HEK293 (cell line): ENCODE measurements at regions not wholly inside any gene's neighbourhood (a gene's known extent, or its start where the extent isn't known, plus 50 kb on each side); places are given as distances from the start of the nearest gene placed in this dataset.

Source experiments
- CTCF ChIA-PET: fragments of 350-600 bp; formaldehyde crosslinking; extraction: SDS; loops from one replicate; lab custom pipeline; 2021; ENCODE audit warnings: antibody characterized with exemption; lab: Yijun Ruan, JAX
- POLR2A ChIA-PET: fragments of 300-600 bp; formaldehyde crosslinking; extraction: SDS; loops from one replicate; lab custom pipeline; 2020; ENCODE audit warnings: antibody characterized with exemption, inconsistent platforms; lab: Yijun Ruan, JAX
- H3K27ac ChIP-seq: fragments of 200-500 bp; sonication (Bioruptor generic); 2 replicates; pipeline ENCODE4 v1.5.1; 2014; ENCODE audit warnings: low read depth, low read length, control low read depth, inconsistent platforms; ENCODE audit errors: extremely low read depth
- H3K36me3 ChIP-seq, 2 experiments: fragments of 200-500 bp in 1 of 2; sonication (Bioruptor generic) in 1 of 2; 1 replicate in 1 of 2; 2 replicates in 1 of 2; pipeline ENCODE4 v1.5.1; 2014 to 2017; ENCODE audit warnings: inconsistent platforms in 2 of 2, low read length in 2 of 2; ENCODE audit not compliant: control insufficient read depth in 2 of 2, insufficient read depth in 1 of 2
- H3K4me1 ChIP-seq: fragments of 200-500 bp; sonication (Bioruptor generic); 2 replicates; pipeline ENCODE4 v1.5.1; 2014; ENCODE audit warnings: mild to moderate bottlenecking, low read length, inconsistent platforms; ENCODE audit not compliant: control insufficient read depth, insufficient read depth
- H3K4me3 ChIP-seq: 2 replicates; pipeline ENCODE4 v1.5.1; 2011; ENCODE audit warnings: low read depth, mild to moderate bottlenecking, control low read depth, low read length, moderate library complexity
- H3K9me3 ChIP-seq: fragments of 200-500 bp; sonication (Bioruptor generic); 2 replicates; pipeline ENCODE4 v1.5.1; 2014; ENCODE audit warnings: low read depth, low read length, inconsistent platforms; ENCODE audit not compliant: control insufficient read depth, insufficient read depth
- GLI4 ChIP-seq: fragments of 450-650 bp; formaldehyde crosslinking; IDR thresholded peaks from 2 replicates; pipeline ENCODE4 v1.5.1; 2016; ENCODE audit warnings: missing biosample characterization, missing genetic modification characterization
- IKZF3 ChIP-seq: fragments of 450-650 bp; IDR thresholded peaks from 2 replicates; pipeline ENCODE4 v1.5.0; 2018; ENCODE audit warnings: missing biosample characterization, mild to moderate bottlenecking, missing genetic modification characterization, moderate library complexity
- KLF10 ChIP-seq: fragments of 450-650 bp; IDR thresholded peaks from 2 replicates; pipeline ENCODE4 v1.5.1; 2018; ENCODE audit warnings: missing biosample characterization, mild to moderate bottlenecking, missing genetic modification characterization
- SALL2 ChIP-seq: fragments of 450-650 bp; formaldehyde crosslinking; IDR thresholded peaks from 2 replicates; pipeline ENCODE4 v1.5.0; 2017; ENCODE audit warnings: missing biosample characterization, mild to moderate bottlenecking, missing genetic modification characterization, borderline replicate concordance
- SETDB1 ChIP-seq: IDR thresholded peaks from one replicate; pipeline ENCODE4 v1.6.1; 2017; ENCODE audit warnings: mild to moderate bottlenecking, low read length, moderate library complexity, mixed read lengths; ENCODE audit not compliant: insufficient read length
- YY1 ChIP-seq: fragments of 450-650 bp; formaldehyde crosslinking; IDR thresholded peaks from 2 replicates; pipeline ENCODE4 v1.5.1; 2018; ENCODE audit warnings: missing biosample characterization, missing genetic modification characterization
- YY2 ChIP-seq: fragments of 450-650 bp; formaldehyde crosslinking; IDR thresholded peaks from 2 replicates; pipeline ENCODE4 v1.5.1; 2016; ENCODE audit warnings: missing biosample characterization, missing genetic modification characterization
- ZBTB17 ChIP-seq: fragments of 450-650 bp; formaldehyde crosslinking; IDR thresholded peaks from 2 replicates; pipeline ENCODE4 v1.5.1; 2016; ENCODE audit warnings: missing biosample characterization, missing genetic modification characterization
- ZFHX2 ChIP-seq: fragments of 450-650 bp; formaldehyde crosslinking; conservative IDR thresholded peaks from 2 replicates; pipeline ENCODE4 v1.5.1; 2016; ENCODE audit warnings: missing biosample characterization, missing genetic modification characterization
- ZFP69B ChIP-seq: fragments of 450-650 bp; formaldehyde crosslinking; IDR thresholded peaks from 2 replicates; pipeline ENCODE4 v1.5.1; 2016; ENCODE audit warnings: missing biosample characterization, missing genetic modification characterization
- ZNF10 ChIP-seq: fragments of 450-650 bp; formaldehyde crosslinking; IDR thresholded peaks from 2 replicates; pipeline ENCODE4 v1.5.1; 2017; ENCODE audit warnings: missing biosample characterization, missing genetic modification characterization
- ZNF138 ChIP-seq: fragments of 450-650 bp; formaldehyde crosslinking; IDR thresholded peaks from 2 replicates; pipeline ENCODE4 v1.5.1; 2016; ENCODE audit warnings: missing biosample characterization, missing genetic modification characterization, borderline replicate concordance
- ZNF19 ChIP-seq: fragments of 450-650 bp; formaldehyde crosslinking; IDR thresholded peaks from 2 replicates; pipeline ENCODE4; 2016; ENCODE audit warnings: missing biosample characterization, missing genetic modification characterization, low read depth
- ZNF266 ChIP-seq: fragments of 450-650 bp; formaldehyde crosslinking; IDR thresholded peaks from 2 replicates; pipeline ENCODE4 v1.5.1; 2016; ENCODE audit warnings: missing biosample characterization, missing genetic modification characterization, low read depth
- ZNF341 ChIP-seq: fragments of 450-650 bp; formaldehyde crosslinking; IDR thresholded peaks from 2 replicates; pipeline ENCODE4; 2016; ENCODE audit warnings: low read depth, missing biosample characterization, missing genetic modification characterization
- ZNF426 ChIP-seq: fragments of 450-650 bp; formaldehyde crosslinking; IDR thresholded peaks from 2 replicates; pipeline ENCODE4 v1.5.1; 2017; ENCODE audit warnings: missing biosample characterization, missing genetic modification characterization, mild to moderate bottlenecking, inconsistent platforms, moderate library complexity
- ZNF501 ChIP-seq: fragments of 450-650 bp; formaldehyde crosslinking; IDR thresholded peaks from 2 replicates; pipeline ENCODE4 v1.5.1; 2016; ENCODE audit warnings: missing biosample characterization, missing genetic modification characterization
- ZNF529 ChIP-seq: fragments of 450-650 bp; formaldehyde crosslinking; IDR thresholded peaks from 2 replicates; pipeline ENCODE4 v1.5.1; 2017; ENCODE audit warnings: missing genetic modification characterization, missing biosample characterization; ENCODE audit not compliant: insufficient replicate concordance
- ZNF530 ChIP-seq: fragments of 450-650 bp; formaldehyde crosslinking; IDR thresholded peaks from 2 replicates; pipeline ENCODE4 v1.5.1; 2016; ENCODE audit warnings: low read depth, missing biosample characterization, missing genetic modification characterization
- ZNF560 ChIP-seq: fragments of 450-650 bp; formaldehyde crosslinking; IDR thresholded peaks from 2 replicates; pipeline ENCODE4 v1.5.1; 2017; ENCODE audit warnings: missing biosample characterization, missing genetic modification characterization, borderline replicate concordance
- ZNF600 ChIP-seq: fragments of 450-650 bp; formaldehyde crosslinking; IDR thresholded peaks from 2 replicates; pipeline ENCODE4 v1.5.1; 2016; ENCODE audit warnings: missing biosample characterization, missing genetic modification characterization
- ZNF621 ChIP-seq: fragments of 450-650 bp; formaldehyde crosslinking; IDR thresholded peaks from 2 replicates; pipeline ENCODE4 v1.5.1; 2017; ENCODE audit warnings: missing biosample characterization, missing genetic modification characterization
- ZNF707 ChIP-seq: fragments of 450-650 bp; formaldehyde crosslinking; IDR thresholded peaks from 2 replicates; pipeline ENCODE4 v1.5.1; 2016; ENCODE audit warnings: missing biosample characterization, missing genetic modification characterization
- ZNF747 ChIP-seq: fragments of 450-650 bp; formaldehyde crosslinking; IDR thresholded peaks from 2 replicates; pipeline ENCODE4 v1.5.1; 2016; ENCODE audit warnings: missing biosample characterization, missing genetic modification characterization
- ZNF830 ChIP-seq: fragments of 450-650 bp; IDR thresholded peaks from 2 replicates; pipeline ENCODE4 v1.5.0; 2018; ENCODE audit warnings: missing biosample characterization, missing genetic modification characterization, low read depth, mild to moderate bottlenecking, moderate library complexity
- TF ChIP-seq, protein P1 (sequence below): fragments of 450-650 bp; formaldehyde crosslinking; optimal IDR thresholded peaks from 2 replicates; pipeline ENCODE3; 2016; ENCODE audit warnings: missing biosample characterization, mild to moderate bottlenecking, missing genetic modification characterization
- TF ChIP-seq, protein P2 (sequence below): fragments of 450-650 bp; formaldehyde crosslinking; IDR thresholded peaks from 2 replicates; pipeline ENCODE4 v1.5.1; 2016; ENCODE audit warnings: missing biosample characterization, missing genetic modification characterization
- TF ChIP-seq, protein P3 (sequence below): fragments of 450-650 bp; formaldehyde crosslinking; IDR thresholded peaks from 2 replicates; pipeline ENCODE4 v1.5.1; 2016; ENCODE audit warnings: missing biosample characterization, missing genetic modification characterization
- TF ChIP-seq, protein P4 (sequence below): fragments of 450-650 bp; formaldehyde crosslinking; IDR thresholded peaks from 2 replicates; pipeline ENCODE4 v1.5.1; 2016; ENCODE audit warnings: missing biosample characterization, missing genetic modification characterization
- TF ChIP-seq, protein P5 (sequence below): fragments of 450-650 bp; formaldehyde crosslinking; IDR thresholded peaks from 2 replicates; pipeline ENCODE4 v1.5.1; 2016; ENCODE audit warnings: missing biosample characterization, missing genetic modification characterization

DNA sequence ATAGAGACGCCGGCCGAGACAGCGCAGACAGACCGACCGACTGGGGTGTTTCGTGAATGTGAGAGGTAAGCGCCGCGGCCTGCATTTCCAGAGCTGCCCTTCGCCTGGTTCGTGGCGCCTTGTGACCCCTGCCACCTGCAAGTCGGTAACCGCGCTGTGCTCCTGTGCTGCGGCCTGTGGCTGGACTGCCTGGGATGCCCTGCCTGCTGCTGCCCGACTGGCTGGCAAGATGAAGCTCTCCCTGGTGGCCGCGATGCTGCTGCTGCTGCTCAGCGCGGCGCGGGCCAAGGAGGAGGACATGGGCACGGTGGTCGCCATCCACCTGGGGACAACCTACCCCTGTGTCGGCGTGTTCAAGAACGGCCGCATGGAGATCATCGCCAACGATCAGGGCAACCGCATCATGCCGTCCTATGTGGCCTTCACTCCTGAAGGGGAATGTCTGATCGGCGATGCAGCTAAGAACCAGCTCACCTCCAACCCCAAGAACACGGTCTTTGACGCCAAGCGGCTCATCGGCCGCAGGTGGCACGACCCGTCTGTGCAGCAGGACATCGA, 150.8 kb downstream of the RRAGC start (continued):
- TF ChIP-seq ZNF19 (tag by site-specific recombination) (no peak), ZNF830 (tag by site-specific recombination) (no peak)

DNA sequence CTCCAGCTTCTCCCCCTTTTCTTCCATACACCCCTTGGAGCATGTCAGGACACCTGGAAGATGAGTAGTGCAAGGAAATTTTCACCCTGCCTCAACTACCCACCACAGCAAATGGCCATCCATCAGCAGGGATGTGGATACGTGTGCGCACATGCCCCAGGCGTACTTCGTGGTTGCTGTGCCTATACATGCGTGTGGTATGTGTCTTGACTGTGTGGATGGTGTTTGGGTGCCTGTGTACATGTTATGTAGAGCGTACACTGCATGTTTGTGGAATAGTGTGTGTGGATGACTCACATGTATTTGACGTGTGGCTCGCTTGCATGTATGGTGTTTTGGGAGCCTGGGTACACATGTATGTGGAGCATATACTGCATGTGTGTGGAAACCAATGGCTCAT, 158.5 kb downstream of the RRAGC start:
- Histone ChIP-seq H3K4me3 (no peak overlapping the region), H3K4me1 (no peaks in the 10 kb centered on the region), H3K9me3 (no peaks in the 10 kb centered on the region), H3K27ac (no peak overlapping the region), H3K36me3 (no peaks in the 10 kb centered on the region)
- no peak for TF ChIP-seq ZNF529 (tag by site-specific recombination)
- no peak for TF ChIP-seq KLF10 (tag by site-specific recombination)
- TF ChIP-seq YY1 (tag by site-specific recombination): no peak
- no peak for TF ChIP-seq ZNF10 (tag by site-specific recombination)
- TF ChIP-seq ZNF426 (tag by site-specific recombination): no peak
- no peak for TF ChIP-seq SALL2 (tag by site-specific recombination)
- no peak for TF ChIP-seq ZNF501 (tag by site-specific recombination)
- TF ChIP-seq ZNF560 (tag by site-specific recombination): no peak
- no peak for TF ChIP-seq ZNF747
- TF ChIP-seq GLI4: no peak
- TF ChIP-seq, protein P1, sequence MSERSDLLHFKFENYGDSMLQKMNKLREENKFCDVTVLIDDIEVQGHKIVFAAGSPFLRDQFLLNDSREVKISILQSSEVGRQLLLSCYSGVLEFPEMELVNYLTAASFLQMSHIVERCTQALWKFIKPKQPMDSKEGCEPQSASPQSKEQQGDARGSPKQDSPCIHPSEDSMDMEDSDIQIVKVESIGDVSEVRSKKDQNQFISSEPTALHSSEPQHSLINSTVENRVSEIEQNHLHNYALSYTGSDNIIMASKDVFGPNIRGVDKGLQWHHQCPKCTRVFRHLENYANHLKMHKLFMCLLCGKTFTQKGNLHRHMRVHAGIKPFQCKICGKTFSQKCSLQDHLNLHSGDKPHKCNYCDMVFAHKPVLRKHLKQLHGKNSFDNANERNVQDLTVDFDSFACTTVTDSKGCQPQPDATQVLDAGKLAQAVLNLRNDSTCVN (tag by site-specific recombination): no peak
- no peak for TF ChIP-seq ZFHX2 (tag by site-specific recombination)
- no peak for TF ChIP-seq ZNF341 (tag by site-specific recombination)
- TF ChIP-seq, protein P2, sequence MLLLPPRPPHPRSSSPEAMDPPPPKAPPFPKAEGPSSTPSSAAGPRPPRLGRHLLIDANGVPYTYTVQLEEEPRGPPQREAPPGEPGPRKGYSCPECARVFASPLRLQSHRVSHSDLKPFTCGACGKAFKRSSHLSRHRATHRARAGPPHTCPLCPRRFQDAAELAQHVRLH (tag by site-specific recombination): no peak
- no peak for TF ChIP-seq ZNF138 (tag by site-specific recombination)
- TF ChIP-seq ZBTB17: no peak
- no peak for TF ChIP-seq ZNF621 (tag by site-specific recombination)
- no peak for TF ChIP-seq ZNF600 (tag by site-specific recombination)
- TF ChIP-seq IKZF3 (tag by site-specific recombination): no peak
- no peak for TF ChIP-seq SETDB1
- ChIA-PET POLR2A (no interaction called here), CTCF (no interaction called here)

DNA sequence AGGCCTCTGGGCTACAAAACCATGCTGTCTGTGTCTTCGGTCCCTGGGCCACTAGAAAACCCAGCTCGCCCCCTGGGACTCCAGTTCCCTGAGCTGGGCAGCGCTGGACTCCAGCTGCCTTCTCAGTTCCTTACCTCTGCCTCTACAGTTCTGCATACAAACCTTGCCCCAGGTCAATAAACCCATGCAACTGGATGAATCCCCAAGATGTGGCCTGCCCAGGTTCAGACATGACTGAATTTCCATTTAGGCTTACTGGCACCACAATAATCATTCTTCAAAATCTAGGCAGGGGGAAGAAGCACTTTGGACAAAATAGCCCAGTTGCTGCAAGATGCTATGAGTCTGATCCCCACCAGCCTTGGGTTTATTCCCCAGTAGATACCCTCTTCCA, 159.5 kb downstream of the RRAGC start:
- Histone ChIP-seq H3K4me3 (no peak overlapping the region), H3K27ac (no peak overlapping the region), H3K4me1 (no peaks in the 10 kb centered on the region), H3K9me3 (no peaks in the 10 kb centered on the region), H3K36me3 (no peaks in the 10 kb centered on the region)
- TF ChIP-seq ZFP69B (tag by site-specific recombination): no peak
- TF ChIP-seq, protein P3, sequence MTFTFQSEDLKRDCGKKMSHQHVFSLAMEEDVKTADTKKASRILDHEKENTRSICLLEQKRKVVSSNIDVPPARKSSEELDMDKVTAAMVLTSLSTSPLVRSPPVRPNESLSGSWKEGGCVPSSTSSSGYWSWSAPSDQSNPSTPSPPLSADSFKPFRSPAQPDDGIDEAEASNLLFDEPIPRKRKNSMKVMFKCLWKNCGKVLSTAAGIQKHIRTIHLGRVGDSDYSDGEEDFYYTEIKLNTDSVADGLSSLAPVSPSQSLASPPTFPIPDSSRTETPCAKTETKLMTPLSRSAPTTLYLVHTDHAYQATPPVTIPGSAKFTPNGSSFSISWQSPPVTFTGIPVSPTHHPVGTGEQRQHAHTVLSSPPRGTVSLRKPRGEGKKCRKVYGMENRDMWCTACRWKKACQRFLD: no peak
- no peak for TF ChIP-seq ZNF266
- TF ChIP-seq, protein P4, sequence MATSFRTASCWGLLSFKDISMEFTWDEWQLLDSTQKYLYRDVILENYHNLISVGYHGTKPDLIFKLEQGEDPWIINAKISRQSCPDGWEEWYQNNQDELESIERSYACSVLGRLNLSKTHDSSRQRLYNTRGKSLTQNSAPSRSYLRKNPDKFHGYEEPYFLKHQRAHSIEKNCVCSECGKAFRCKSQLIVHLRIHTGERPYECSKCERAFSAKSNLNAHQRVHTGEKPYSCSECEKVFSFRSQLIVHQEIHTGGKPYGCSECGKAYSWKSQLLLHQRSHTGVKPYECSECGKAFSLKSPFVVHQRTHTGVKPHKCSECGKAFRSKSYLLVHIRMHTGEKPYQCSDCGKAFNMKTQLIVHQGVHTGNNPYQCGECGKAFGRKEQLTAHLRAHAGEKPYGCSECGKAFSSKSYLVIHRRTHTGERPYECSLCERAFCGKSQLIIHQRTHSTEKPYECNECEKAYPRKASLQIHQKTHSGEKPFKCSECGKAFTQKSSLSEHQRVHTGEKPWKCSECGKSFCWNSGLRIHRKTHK: no peak
- no peak for TF ChIP-seq ZNF707 (tag by site-specific recombination)
- TF ChIP-seq YY2 (tag by site-specific recombination): no peak
- TF ChIP-seq, protein P5, sequence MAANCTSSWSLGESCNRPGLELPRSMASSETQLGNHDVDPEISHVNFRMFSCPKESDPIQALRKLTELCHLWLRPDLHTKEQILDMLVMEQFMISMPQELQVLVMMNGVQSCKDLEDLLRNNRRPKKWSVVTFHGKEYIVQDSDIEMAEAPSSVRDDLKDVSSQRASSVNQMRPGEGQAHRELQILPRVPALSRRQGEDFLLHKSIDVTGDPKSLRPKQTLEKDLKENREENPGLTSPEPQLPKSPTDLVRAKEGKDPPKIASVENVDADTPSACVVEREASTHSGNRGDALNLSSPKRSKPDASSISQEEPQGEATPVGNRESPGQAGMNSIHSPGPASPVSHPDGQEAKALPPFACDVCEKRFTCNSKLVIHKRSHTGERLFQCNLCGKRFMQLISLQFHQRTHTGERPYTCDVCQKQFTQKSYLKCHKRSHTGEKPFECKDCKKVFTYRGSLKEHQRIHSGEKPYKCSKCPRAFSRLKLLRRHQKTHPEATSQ: no peak
- no peak for TF ChIP-seq ZNF530 (tag by site-specific recombination)
- TF ChIP-seq ZNF10 (tag by site-specific recombination): no peak
- TF ChIP-seq, all 188 proteins: peak for 0
- CTCF ChIA-PET: no interaction called here
- POLR2A ChIA-PET: no interaction called here
